Activated CD4-positive, alpha-beta T cell treated with anti-CD3 and anti-CD28 coated beads, Interleukin-2, amount 50 U/mL, for 4 hours (primary cell): ENCODE measurements at regions not wholly inside any gene's neighbourhood (a gene's known extent, or its start where the extent isn't known, plus 50 kb on each side); places are given as distances from the start of the nearest gene placed in this dataset.
A peak's percentile ranks its signal among the peaks of the same experiment; 100 is the strongest.

ENCODE experiments used
- DNase-seq, 2 experiments: peaks; one replicate each; pipeline ENCODE4 v3.0.0-alpha.2; 2020

- DNase-seq, result no peak
These were observed 511.0 kb downstream of the INSC start for GRCh38 chr11:15625691-15626090.

GRCh38 chr11:15627560-15627959 lies 512.8 kb downstream of the INSC start:
- no peak for DNase-seq

GRCh38 chr11:15629690-15630321 lies 515.1 kb downstream of the INSC start:
- no peak for DNase-seq

GRCh38 chr11:15630896-15631295 lies 516.2 kb downstream of the INSC start:
- DNase-seq, result no peak

GRCh38 chr11:15635521-15635920 lies 520.8 kb downstream of the INSC start:
- DNase-seq, result no peak

- no peak for DNase-seq
These were observed 521.9 kb downstream of the INSC start for GRCh38 chr11:15636521-15637089.

GRCh38 chr11:15638386-15638787 lies 523.7 kb downstream of the INSC start:
- no peak for DNase-seq

- DNase-seq, result no peak
These were observed 525.6 kb downstream of the INSC start for GRCh38 chr11:15640318-15640717.

GRCh38 chr11:15641271-15642045 lies 526.7 kb downstream of the INSC start:
- no peak for DNase-seq

GRCh38 chr11:15645201-15645600 lies 530.5 kb downstream of the INSC start:
- DNase-seq, result no peak

- DNase-seq, result no peak
These were observed 534.8 kb downstream of the INSC start for GRCh38 chr11:15649371-15650104.

- peak; percentile 50 to 54 for DNase-seq
These were observed 535.6 kb downstream of the INSC start for GRCh38 chr11:15650105-15650938.

GRCh38 chr11:15651033-15651432 lies 536.3 kb downstream of the INSC start:
- no peak for DNase-seq

- no peak for DNase-seq
These were observed 537.1 kb downstream of the INSC start for GRCh38 chr11:15651816-15652215.

- DNase-seq, result no peak
These were observed 538.5 kb downstream of the INSC start for GRCh38 chr11:15653191-15653710.

- DNase-seq, result no peak
These were observed 539.7 kb downstream of the INSC start for GRCh38 chr11:15654451-15654850.

GRCh38 chr11:15655552-15655951 lies 540.8 kb downstream of the INSC start:
- DNase-seq, result no peak

- DNase-seq, result no peak
These were observed 542.5 kb downstream of the INSC start for GRCh38 chr11:15657264-15657663.

- no peak for DNase-seq
These were observed 545.8 kb downstream of the INSC start for GRCh38 chr11:15660496-15660895.

GRCh38 chr11:15662285-15662684 lies 547.6 kb downstream of the INSC start:
- no peak for DNase-seq

GRCh38 chr11:15663777-15664218 lies 549.1 kb downstream of the INSC start:
- no peak for DNase-seq

GRCh38 chr11:15665368-15665871 lies 550.7 kb downstream of the INSC start:
- DNase-seq, result no peak
